ENCODE measurements at regions not wholly inside any gene's neighbourhood (a gene's known extent, or its start where the extent isn't known, plus 50 kb on each side); places are given as distances from the start of the nearest gene placed in this dataset.

GRCh38 chr12:24071842-24072241, 122.4 kb upstream of the SOX5 start:
- DNase-seq, result no peak

- no peak for DNase-seq
Measured at GRCh38 chr12:24069532-24070395, 120.3 kb upstream of the SOX5 start.

GRCh38 chr12:24066865-24067264, 117.4 kb upstream of the SOX5 start:
- DNase-seq, result no peak

- no peak for DNase-seq
Measured at GRCh38 chr12:24066097-24066496, 116.6 kb upstream of the SOX5 start.

GRCh38 chr12:24062642-24063245, 113.3 kb upstream of the SOX5 start:
- no peak for DNase-seq

GRCh38 chr12:24060089-24060488, 110.6 kb upstream of the SOX5 start:
- no peak for DNase-seq

GRCh38 chr12:24057920-24058476, 108.5 kb upstream of the SOX5 start:
- DNase-seq, result no peak

- DNase-seq, result no peak
Measured at GRCh38 chr12:24055747-24056146, 106.3 kb upstream of the SOX5 start.

- DNase-seq, result no peak
Measured at GRCh38 chr12:24054416-24054815, 104.9 kb upstream of the SOX5 start.

- DNase-seq, result no peak
Measured at GRCh38 chr12:24049728-24050127, 100.3 kb upstream of the SOX5 start.

- DNase-seq, result no peak
Measured at GRCh38 chr12:24049101-24049500, 99.6 kb upstream of the SOX5 start.

GRCh38 chr12:24048446-24048845, 99.0 kb upstream of the SOX5 start:
- no peak for DNase-seq

- no peak for DNase-seq
Measured at GRCh38 chr12:24047326-24047725, 97.9 kb upstream of the SOX5 start.

- no peak for DNase-seq
Measured at GRCh38 chr12:24045816-24046257, 96.4 kb upstream of the SOX5 start.

GRCh38 chr12:24044941-24045703, 95.7 kb upstream of the SOX5 start:
- DNase-seq, result no peak

- DNase-seq, result no peak
Measured at GRCh38 chr12:24042651-24043050, 93.2 kb upstream of the SOX5 start.

- no peak for DNase-seq
Measured at GRCh38 chr12:24039113-24039525, 89.6 kb upstream of the SOX5 start.

GRCh38 chr12:24038211-24038997, 88.9 kb upstream of the SOX5 start:
- no peak for DNase-seq

GRCh38 chr12:24036438-24037216, 87.2 kb upstream of the SOX5 start:
- DNase-seq, result no peak

- DNase-seq, result no peak
Measured at GRCh38 chr12:24034894-24035293, 85.4 kb upstream of the SOX5 start.

GRCh38 chr12:24034160-24034559, 84.7 kb upstream of the SOX5 start:
- DNase-seq, result no peak

- DNase-seq, result no peak
Measured at GRCh38 chr12:24027352-24027751, 77.9 kb upstream of the SOX5 start.

Data from CD4-positive, alpha-beta T cell treated with Interleukin-12 subunit alpha and Interleukin-12 subunit beta, for 1 hour (primary cell).